ENCODE measurements at regions not wholly inside any gene's neighbourhood (a gene's known extent, or its start where the extent isn't known, plus 50 kb on each side); places are given as distances from the start of the nearest gene placed in this dataset.
"Not testable (repeated sequence)": the region's sequence is repeated elsewhere in the genome, so short reads cannot be mapped to it uniquely, and the experiment has no call there.

GRCh38 chr12:45490232-45490881 is 239.1 kb upstream of the ARID2 start:
- DNase-seq = no peak

GRCh38 chr12:45494279-45494678 is 235.2 kb upstream of the ARID2 start:
- no peak for DNase-seq

GRCh38 chr12:45498645-45499044 is 230.9 kb upstream of the ARID2 start:
- DNase-seq = no peak

GRCh38 chr12:45502481-45503128 is 226.9 kb upstream of the ARID2 start:
- no peak for DNase-seq

- DNase-seq = no peak
Observed at GRCh38 chr12:45503899-45504298, 225.6 kb upstream of the ARID2 start.

- no peak for DNase-seq
Observed at GRCh38 chr12:45504316-45505010, 225.0 kb upstream of the ARID2 start.

GRCh38 chr12:45509187-45509586 is 220.3 kb upstream of the ARID2 start:
- no peak for DNase-seq

GRCh38 chr12:45509621-45510020 is 219.9 kb upstream of the ARID2 start:
- no peak for DNase-seq

GRCh38 chr12:45517381-45517780 is 212.1 kb upstream of the ARID2 start:
- no peak for DNase-seq

- no peak for DNase-seq
Observed at GRCh38 chr12:45518291-45519235, 210.9 kb upstream of the ARID2 start.

- no peak for DNase-seq
Observed at GRCh38 chr12:45522227-45522626, 207.3 kb upstream of the ARID2 start.

- not testable (repeated sequence) for DNase-seq
Observed at GRCh38 chr12:45526823-45527222, 202.7 kb upstream of the ARID2 start.

GRCh38 chr12:45532113-45532512 is 197.4 kb upstream of the ARID2 start:
- no peak for DNase-seq

GRCh38 chr12:45535610-45536180 is 193.8 kb upstream of the ARID2 start:
- DNase-seq = no peak

GRCh38 chr12:45536284-45536683 is 193.2 kb upstream of the ARID2 start:
- DNase-seq = no peak

- DNase-seq = no peak
Observed at GRCh38 chr12:45540661-45541341, 188.7 kb upstream of the ARID2 start.

GRCh38 chr12:45543887-45544286 is 185.6 kb upstream of the ARID2 start:
- peak; percentile 49 for DNase-seq

- no peak for DNase-seq
Observed at GRCh38 chr12:45546545-45546944, 183.0 kb upstream of the ARID2 start.

- no peak for DNase-seq
Observed at GRCh38 chr12:45547132-45547531, 182.4 kb upstream of the ARID2 start.

GRCh38 chr12:45547822-45548221 is 181.7 kb upstream of the ARID2 start:
- DNase-seq = no peak

- DNase-seq = no peak
Observed at GRCh38 chr12:45548426-45548825, 181.1 kb upstream of the ARID2 start.

- DNase-seq = no peak
Observed at GRCh38 chr12:45549337-45549902, 180.1 kb upstream of the ARID2 start.

Measured in right hindlimb (tissue), 1 donor.